HG03139 (cell line): ENCODE measurements at regions not wholly inside any gene's neighbourhood (a gene's known extent, or its start where the extent isn't known, plus 50 kb on each side); places are given as distances from the start of the nearest gene placed in this dataset.

Experiments used
- ATAC-seq: cut with Tn5 transposase; IDR thresholded peaks from one replicate; pipeline ENCODE4 v1.9.1; 2021; ENCODE audit not compliant: unreplicated experiment

GRCh38 chr22:22080270-22080669, 97.7 kb upstream of the TOP3B start:
- ATAC-seq, result no peak

GRCh38 chr22:22079404-22080148, 97.0 kb upstream of the TOP3B start:
- ATAC-seq, result no peak

GRCh38 chr22:22078329-22078728, 95.7 kb upstream of the TOP3B start:
- ATAC-seq, result no peak

- ATAC-seq, result no peak
Observed at GRCh38 chr22:22076932-22077703, 94.5 kb upstream of the TOP3B start.

- ATAC-seq, result no peak
Observed at GRCh38 chr22:22076361-22076760, 93.8 kb upstream of the TOP3B start.

- ATAC-seq, result no peak
Observed at GRCh38 chr22:22075382-22076163, 93.0 kb upstream of the TOP3B start.

GRCh38 chr22:22074634-22075381, 92.2 kb upstream of the TOP3B start:
- ATAC-seq, result no peak

GRCh38 chr22:22073769-22074561, 91.4 kb upstream of the TOP3B start:
- no peak for ATAC-seq

GRCh38 chr22:22072169-22072836, 89.7 kb upstream of the TOP3B start:
- ATAC-seq, result no peak

- ATAC-seq, result no peak
Observed at GRCh38 chr22:22071455-22071854, 88.9 kb upstream of the TOP3B start.

- ATAC-seq, result no peak
Observed at GRCh38 chr22:22070371-22070824, 87.8 kb upstream of the TOP3B start.

- ATAC-seq, result no peak
Observed at GRCh38 chr22:22069450-22070370, 87.1 kb upstream of the TOP3B start.

GRCh38 chr22:22068657-22069056, 86.1 kb upstream of the TOP3B start:
- no peak for ATAC-seq

- ATAC-seq, result no peak
Observed at GRCh38 chr22:22068025-22068424, 85.4 kb upstream of the TOP3B start.

- no peak for ATAC-seq
Observed at GRCh38 chr22:22067192-22067591, 84.6 kb upstream of the TOP3B start.

GRCh38 chr22:22064580-22064979, 82.0 kb upstream of the TOP3B start:
- ATAC-seq, result no peak

- ATAC-seq, result no peak
Observed at GRCh38 chr22:22062306-22062793, 79.8 kb upstream of the TOP3B start.
